GF-D8 (cell line): ENCODE measurements at regions not wholly inside any gene's neighbourhood (a gene's known extent, or its start where the extent isn't known, plus 50 kb on each side); places are given as distances from the start of the nearest gene placed in this dataset.
A peak's percentile ranks its signal among the peaks of the same experiment; 100 is the strongest.

Experiments used
- DNase-seq: peaks from one replicate; lab custom pipeline; 2025; lab: John Stamatoyannopoulos, UW

- no peak for DNase-seq
These were observed 605.0 kb downstream of the MTRR start for GRCh38 chr5:8473827-8474568.

GRCh38 chr5:8474569-8474930, 605.6 kb downstream of the MTRR start:
- DNase-seq: no peak

GRCh38 chr5:8478326-8478725, 609.4 kb downstream of the MTRR start:
- peak; percentile 8 for DNase-seq

- DNase-seq: no peak
These were observed 612.1 kb downstream of the MTRR start for GRCh38 chr5:8481007-8481406.

- DNase-seq: no peak
These were observed 622.3 kb downstream of the MTRR start for GRCh38 chr5:8491254-8491653.

- peak; percentile 54 for DNase-seq
These were observed 624.2 kb downstream of the MTRR start for GRCh38 chr5:8493176-8493575.

GRCh38 chr5:8500426-8500825, 631.5 kb downstream of the MTRR start:
- DNase-seq: no peak

- DNase-seq: no peak
These were observed 636.2 kb downstream of the MTRR start for GRCh38 chr5:8505196-8505595.

GRCh38 chr5:8508231-8508630, 639.3 kb downstream of the MTRR start:
- DNase-seq: no peak

GRCh38 chr5:8516356-8516755, 647.4 kb downstream of the MTRR start:
- no peak for DNase-seq

GRCh38 chr5:8517456-8517855, 648.5 kb downstream of the MTRR start:
- DNase-seq: peak; percentile 73

GRCh38 chr5:8520917-8521316, 652.0 kb downstream of the MTRR start:
- DNase-seq: no peak

GRCh38 chr5:8521991-8522390, 653.0 kb downstream of the MTRR start:
- DNase-seq: no peak

GRCh38 chr5:8522646-8523045, 653.7 kb downstream of the MTRR start:
- DNase-seq: no peak

- no peak for DNase-seq
These were observed 654.6 kb downstream of the MTRR start for GRCh38 chr5:8523501-8523900.

GRCh38 chr5:8525819-8526218, 656.9 kb downstream of the MTRR start:
- DNase-seq: no peak

- no peak for DNase-seq
These were observed 659.2 kb downstream of the MTRR start for GRCh38 chr5:8528106-8528505.

GRCh38 chr5:8538821-8539220, 669.9 kb downstream of the MTRR start:
- DNase-seq: no peak

GRCh38 chr5:8540317-8540716, 671.4 kb downstream of the MTRR start:
- no peak for DNase-seq

- DNase-seq: no peak
These were observed 682.0 kb downstream of the MTRR start for GRCh38 chr5:8550921-8551320.

- DNase-seq: no peak
These were observed 684.4 kb downstream of the MTRR start for GRCh38 chr5:8553364-8553763.

GRCh38 chr5:8557728-8558127, 688.8 kb downstream of the MTRR start:
- no peak for DNase-seq

GRCh38 chr5:8560776-8561175, 691.8 kb downstream of the MTRR start:
- DNase-seq: no peak

- DNase-seq: no peak
These were observed 692.4 kb downstream of the MTRR start for GRCh38 chr5:8561224-8561840.
